GM21367 (cell line): ENCODE measurements at regions not wholly inside any gene's neighbourhood (a gene's known extent, or its start where the extent isn't known, plus 50 kb on each side); places are given as distances from the start of the nearest gene placed in this dataset.
"Not testable (repeated sequence)": the region's sequence is repeated elsewhere in the genome, so short reads cannot be mapped to it uniquely, and the experiment has no call there.

Experiments used
- ATAC-seq: cut with Tn5 transposase; IDR thresholded peaks from one replicate; pipeline ENCODE4 v1.9.1; 2021; ENCODE audit not compliant: unreplicated experiment

DNA sequence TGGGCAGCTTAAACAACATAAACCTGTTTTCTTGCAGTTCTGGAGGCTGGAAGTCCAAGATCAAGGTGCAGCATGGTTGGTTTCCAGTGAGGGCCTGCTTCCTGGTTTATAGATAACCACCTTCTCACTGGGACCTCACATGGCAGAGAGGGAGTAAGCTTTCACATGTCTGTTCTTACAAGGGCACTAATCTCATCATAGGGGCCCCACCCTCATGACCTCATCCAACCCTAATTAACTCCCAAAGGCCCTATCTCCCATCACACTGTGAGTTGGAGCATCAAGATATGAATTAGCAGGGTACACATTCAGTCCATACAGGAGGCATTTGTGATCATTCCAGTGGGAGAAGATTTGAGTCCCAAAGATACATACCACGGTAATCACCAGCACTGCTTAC is 50.5 kb upstream of the GRIN2A start:
- ATAC-seq, result no peak

DNA sequence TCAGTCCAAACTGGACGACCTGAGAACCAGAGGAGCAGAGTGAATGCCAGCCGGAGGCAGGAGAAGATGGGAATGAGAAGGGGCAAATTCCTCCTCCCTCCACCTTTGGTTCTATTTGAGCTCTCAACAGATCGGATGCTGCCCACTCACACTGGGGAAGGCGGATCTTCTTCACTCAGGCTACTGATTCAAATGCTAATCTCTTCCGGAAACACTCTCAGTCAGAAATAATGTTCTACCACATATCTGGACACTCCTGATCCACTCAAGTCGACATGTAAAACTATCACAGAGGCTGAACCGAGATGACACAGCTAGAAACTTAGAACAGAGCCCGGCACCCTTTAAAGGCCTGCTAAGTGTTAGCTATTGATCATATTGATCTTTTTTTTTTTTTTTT is 57.4 kb upstream of the GRIN2A start:
- ATAC-seq, result no peak

DNA sequence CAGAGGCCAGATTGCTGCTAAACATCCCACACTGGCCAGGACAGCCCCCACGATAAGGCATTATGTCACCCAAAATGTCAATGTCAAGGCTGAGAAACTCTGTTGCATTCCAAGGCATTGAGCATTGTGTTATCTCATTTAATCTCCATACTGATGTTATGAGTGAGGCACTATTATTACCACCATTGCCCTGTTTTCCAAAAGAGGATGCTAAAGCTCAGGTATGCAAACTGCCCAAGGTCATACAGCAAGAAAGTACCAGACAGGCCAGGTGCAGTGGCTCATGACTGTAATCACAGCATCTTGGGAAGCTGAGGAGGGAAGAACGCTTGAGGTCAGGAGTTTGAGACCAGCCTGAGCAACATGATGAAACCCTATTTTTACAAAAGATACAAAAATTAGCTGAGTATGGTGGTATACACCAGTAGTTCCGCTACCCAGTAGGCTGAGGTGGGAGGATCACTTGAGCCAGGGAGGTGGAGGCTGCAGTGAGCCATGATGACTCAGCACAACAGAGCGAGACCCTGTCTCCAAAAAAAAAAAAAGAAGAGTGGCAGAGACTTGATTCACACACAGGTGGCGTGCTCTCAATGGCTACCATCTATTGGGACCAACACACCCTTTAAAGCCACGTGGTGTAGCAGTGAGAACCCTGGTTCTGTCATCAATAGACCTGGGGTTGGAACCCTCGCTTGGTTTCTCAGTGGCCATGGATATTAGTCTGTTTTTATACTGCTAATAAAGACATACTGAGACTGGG is 58.8 kb upstream of the GRIN2A start:
- ATAC-seq, result no peak

DNA sequence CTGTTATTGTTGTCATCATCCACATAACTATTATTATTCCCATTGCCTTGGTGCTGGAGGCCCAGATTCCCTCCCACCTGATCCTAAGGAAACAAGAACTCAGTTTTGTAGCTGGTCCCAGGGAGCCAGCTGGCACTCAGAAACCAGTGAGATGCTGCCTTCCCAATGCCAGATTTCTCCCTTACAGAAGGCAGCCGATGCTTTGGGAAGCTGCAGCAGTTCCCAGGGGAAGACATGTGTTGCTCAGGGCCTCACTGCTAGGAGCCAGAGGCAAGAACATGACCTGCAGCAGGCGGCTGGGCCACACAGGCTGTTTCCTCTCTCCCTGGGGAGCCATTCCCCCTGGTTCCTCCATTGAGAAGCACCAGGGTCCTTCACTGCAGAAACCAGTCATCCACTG is 59.9 kb upstream of the GRIN2A start:
- ATAC-seq, result no peak

DNA sequence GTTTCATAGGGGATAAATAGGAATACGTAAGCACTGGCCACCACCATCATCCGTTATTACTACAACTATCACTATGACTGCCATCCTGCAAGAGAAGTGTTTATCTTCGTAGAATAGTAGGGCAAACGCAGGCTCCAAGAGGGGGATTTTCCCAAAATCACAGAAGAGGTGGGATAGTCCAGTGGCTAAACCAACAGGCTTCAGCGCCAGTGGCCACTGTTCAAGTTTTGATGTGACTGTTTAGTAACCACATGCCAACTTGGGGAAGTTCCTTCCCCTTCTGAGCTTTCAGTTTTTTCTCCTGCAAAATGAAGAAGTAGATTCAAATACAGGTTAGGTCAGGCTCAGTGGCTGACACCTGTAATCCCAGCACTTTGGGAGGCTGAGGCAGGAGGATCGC is 60.7 kb upstream of the GRIN2A start:
- ATAC-seq, result no peak

DNA sequence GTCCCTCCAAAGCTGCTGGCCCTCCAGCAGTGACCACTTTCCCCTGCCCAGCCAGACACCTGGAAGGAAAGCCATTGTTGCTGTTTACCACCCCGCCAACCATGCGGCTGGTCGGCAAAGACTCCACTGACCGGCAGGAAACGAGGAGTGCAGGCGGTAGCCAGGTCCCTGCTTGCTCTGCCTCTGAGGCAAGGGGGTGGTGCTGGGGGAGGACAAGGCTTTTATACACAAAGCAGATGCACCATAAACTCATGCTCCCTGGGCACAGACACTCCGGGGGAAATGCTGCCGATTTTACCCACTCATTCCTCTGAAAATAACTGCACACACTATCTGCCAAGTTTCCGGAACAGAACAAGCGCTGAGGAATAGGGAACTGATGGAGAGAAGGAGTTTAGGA is 62.8 kb upstream of the GRIN2A start:
- no peak for ATAC-seq

DNA sequence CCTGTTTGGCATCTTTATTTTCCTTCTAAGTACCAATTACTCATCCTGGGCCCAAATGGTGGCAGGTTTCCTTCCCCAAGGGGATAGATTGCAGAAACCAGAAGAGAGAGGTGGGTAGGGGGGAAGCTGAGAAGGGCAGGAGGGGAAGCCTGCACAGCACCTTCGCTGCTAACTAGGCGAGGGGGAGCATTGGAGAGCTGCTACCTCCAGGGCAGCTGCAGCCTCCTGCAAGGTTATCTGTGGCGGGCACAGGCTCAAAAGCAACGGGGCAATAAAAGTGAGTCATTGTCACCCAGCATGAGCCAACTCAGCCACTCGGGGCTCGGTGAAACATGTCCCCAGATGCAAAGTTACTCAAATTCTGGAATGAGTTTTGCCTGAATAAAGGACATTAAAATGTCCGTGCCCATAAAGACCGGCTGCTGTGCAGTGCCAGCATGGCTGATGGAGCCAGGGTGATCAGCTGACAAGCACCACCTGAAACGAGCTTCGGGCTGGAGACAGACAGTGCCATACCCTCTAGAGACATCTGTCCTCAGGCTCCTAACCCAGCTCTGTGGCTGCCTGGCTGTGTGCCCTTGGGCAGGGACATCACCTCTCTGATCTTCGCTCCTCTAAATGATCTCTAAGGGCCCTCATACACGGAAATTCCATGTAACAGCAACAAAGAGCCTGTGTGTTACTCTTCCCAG is 68.1 kb upstream of the GRIN2A start:
- ATAC-seq, result no peak

DNA sequence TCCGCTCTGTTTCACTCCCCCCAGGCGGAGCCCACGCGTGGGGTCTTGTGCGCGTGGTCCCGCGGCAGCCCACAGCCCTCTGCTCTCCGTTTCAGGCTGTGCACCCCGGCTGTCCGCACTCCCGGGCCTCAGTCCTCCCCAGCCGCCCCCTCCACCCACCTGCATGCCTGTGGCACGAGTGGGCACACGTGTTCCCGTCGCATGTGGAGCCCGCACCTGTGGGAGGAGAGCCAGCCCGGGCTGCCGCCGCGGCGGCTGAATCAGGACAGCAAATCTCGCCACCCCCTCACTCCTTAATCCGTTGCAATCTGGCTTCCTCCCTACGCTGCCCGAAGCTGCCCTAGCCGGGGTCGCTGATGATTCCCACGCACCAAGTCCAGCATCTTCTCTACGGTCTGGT is 69.9 kb upstream of the GRIN2A start:
- no peak for ATAC-seq

DNA sequence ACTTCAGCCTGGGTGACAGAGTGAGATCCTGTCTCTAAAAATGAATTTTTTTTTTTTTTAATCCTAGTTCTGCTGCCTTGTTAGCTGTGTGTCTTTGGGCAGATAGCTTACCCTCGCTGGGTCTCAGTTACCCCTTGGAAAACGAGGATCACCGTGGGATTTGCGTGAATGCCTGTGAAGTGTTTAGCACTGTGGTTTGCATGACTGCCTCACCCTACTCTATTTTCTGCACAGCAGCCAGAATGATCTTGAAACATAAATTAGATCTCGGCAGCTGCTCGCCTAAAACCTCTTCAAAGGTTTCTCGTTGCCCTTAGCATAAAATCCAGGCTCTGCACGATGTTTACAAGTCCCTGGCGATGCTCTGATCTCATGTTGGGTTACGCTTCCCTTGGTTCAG is 71.2 kb upstream of the GRIN2A start:
- ATAC-seq, result no peak

DNA sequence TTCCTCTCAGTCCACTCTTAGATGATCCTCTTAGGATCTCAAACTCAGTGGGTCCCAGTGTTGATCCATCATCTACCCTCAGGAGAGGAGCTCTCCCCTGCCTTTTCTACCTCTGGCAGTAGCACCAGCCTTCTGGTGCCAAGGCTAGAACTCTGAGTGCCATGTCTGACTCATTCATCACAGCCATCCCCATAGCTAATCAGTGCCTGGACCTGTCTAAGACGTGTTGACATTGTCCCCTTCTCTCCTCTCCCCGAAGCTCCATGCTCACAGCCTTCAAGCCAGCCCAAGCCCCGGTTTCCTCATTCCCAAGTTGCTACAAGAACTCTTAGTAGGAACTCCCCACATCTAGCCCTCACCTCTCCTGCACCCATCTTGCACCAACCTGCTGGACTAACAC is 73.5 kb upstream of the GRIN2A start:
- ATAC-seq, result no peak

DNA sequence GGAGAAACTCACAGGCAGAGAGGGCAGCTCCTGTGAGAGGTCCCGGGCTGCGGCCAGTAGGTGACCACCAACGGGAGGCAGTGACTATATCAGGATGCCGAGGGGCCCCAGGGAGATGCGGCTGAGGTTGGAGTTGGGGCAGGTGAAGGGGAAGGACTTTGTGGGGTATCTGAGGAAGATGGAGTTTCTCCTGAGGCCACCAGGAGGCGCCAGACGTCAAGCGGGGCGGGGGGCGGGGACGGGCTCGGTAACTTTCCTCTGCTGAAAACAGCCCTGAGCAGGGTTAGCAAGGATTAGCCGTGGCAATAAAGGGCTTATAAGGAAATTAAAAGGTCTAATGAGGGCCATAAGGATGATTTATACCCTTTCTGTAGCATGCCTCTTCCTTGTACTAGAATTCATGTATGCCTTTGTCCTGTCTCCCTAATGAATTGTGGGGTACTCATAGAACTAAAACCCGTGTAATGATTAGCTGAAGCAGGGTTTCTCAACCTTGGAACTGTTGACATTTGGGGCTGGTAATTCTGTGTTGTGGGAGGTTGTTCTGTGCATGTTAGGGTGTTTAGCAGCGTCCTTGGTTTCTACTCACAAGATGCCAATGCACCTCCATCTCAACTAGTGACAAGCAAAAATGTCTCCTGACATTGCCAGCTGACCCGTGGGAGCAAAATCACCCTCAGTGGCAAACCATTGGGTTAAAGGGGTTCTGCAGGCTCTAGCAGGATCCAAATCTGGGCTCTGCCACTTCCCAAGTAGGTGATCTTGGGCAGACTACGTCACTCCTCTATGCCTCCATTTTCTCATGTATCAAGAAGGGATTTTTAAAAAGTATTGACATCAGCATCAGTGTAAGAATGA is 74.8 kb upstream of the GRIN2A start:
- no peak for ATAC-seq

DNA sequence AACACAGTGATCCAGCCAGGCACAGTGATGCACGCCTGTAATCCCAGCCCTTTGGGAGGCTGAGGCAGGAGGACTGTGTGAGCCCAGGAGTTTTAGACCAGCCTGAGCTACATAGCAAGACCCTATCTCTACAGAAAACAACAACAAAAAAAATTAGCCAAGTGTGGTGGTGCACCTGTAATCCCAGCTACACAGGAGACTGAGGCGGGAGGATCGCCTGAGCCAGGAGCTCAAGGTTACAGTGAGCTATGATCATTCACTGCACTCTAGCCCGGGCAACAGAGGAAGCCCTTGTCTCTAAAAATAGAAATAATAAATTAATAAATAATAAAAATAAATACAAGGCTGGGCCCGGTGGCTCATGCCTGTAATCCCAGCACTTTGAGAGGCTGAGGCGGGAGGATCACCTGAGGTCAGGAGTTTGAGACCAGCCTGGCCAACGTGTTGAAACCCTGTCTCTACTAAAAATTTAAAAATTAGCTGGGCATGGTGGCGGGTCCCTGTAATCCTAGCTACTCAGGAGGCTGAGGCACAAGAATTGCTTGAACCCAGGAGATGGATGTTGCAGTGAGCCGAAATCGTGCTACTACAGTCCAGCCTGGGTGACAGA is 75.5 kb upstream of the GRIN2A start:
- ATAC-seq, result not testable (repeated sequence)

DNA sequence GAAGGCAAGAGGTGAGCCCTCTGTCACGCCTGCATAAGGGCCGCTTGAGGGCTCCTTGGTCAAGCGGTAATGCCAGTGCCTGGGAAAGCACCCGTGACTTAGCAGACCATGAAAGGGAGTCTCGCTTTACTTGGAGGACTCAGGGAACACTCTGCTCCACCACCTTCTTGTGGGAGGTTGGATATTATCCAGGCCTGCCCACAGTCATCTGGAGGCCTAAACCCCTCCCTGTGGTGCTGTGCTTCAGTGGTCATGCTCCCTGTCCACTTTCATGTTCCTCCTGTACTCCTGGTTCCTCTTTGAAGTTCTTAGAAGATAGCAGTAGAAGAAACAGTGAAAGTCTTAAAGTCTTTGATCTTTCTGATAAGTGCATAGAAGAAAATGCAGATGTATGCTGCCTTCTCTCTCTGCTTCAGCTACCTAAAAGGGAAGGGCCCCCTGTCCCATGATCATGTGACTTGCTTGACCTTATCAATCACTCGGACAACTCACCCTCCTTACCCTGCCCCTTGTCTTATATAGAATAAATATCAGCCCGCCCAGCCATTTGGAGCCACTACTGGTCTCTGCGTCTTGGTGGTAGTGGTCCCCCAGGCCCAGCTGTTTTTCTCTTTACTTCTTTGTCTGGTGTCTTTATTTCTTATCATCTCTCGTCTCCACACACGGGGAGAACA is 76.8 kb upstream of the GRIN2A start:
- not testable (repeated sequence) for ATAC-seq

DNA sequence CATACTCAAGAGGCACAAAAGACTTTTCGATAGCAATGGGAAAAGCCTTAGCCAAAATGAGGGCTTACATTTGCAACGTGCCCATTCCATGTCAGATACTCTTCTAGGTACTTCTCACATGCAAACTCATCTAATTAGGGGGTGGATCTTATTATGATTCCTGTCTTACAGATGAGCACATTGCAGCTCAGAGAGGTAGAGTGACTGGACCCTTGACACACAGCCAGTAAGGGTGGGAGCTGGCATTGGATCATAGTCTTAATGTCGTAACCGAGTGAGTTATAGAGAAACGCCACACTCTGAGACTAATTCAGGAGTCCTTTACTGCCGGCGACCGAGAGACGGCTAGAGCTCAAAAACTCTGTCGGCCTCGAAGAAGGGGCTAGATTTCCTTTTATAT is 78.8 kb upstream of the GRIN2A start:
- ATAC-seq, result no peak

DNA sequence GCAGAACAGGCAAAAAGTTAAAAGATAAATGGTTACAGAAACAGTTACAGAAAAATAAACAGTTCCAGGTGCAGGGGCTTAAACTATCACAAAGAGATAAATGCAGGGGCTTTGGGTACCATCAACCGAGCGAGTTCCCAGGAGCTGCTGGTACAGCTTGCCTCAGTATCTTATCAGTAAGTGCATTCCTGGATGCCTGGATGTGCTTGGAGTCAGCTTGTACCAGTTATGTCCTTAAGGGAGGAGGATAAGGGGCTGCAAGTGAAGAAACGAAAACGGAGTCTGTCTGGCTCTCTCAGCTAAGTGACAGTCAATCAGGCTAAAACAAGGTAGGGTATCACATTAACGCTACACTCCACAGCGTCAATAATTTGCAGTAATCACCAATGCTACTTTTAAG is 79.3 kb upstream of the GRIN2A start:
- ATAC-seq, result not testable (repeated sequence)

DNA sequence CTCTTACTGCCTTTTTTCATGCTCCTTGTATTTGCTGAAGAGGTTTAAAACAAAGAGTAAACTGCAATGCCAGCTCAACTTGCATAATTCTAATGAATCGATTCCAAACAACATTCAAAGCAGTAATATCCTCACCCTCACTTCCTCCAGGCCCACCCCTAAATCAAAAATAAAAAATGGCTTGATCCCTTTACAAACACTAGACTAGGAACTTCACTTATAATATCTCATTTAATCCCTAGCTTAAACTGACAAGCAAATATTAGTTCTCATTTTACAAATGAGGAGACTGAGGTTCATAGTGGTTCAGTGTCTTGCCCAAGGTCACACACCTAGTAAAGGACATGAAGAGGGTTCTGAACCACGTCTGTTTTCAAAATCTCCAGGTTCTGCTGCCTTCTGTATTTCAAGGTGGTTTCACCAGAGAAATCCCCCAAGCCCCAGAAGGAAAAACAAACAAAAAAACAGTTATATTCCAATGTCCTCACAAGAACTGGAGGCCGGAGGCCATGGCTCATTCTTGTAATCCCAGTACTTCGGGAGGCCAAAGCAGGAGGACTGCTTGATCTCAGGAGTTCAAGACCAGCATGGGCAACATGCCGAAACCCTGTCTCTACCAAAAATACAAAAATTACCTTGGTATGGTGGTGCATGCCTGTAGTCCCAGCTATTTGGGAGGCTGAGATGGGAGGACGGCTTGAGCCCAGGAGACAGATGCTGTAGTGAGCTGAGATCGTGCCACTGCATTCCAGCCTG is 80.3 kb upstream of the GRIN2A start:
- ATAC-seq, result no peak

DNA sequence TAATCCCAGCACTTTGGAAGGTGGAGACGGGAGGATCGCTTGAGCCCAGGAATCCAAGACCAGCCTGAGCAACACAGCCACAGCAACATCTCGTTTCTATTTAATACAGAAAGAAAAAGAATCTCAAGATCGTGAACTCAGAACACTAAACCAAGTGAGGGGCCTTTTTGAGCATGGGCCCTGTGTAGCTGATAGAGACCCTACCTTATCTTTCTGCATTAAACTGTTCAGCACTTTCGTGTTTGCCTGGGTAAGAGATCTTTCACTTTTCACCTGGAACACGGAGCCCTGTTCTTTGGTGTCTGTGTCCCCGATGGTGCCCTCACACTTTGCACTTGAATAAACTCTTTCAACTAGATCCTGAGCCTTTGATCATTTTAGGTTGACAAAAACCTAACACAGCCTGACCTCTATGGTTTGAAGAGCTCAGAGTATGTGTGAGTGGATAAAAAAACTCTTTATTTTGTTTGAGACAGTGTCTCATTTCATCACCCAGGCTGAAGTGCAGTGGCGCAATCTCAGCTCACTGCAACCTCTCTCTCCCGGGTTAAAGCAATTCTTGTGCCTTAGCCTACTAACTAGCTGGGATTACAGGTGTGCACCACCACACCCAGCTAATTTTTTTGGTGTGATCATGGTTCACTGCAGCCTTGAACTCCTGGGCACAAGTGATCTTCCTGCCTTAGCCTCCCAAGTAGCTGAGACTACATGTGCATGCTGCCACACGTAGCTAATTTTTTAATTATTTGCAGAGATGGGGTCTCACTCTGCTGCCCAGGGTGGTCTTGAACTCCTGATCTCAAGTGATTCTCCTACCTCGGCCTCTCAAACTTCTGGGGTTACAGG is 83.8 kb upstream of the GRIN2A start:
- no peak for ATAC-seq

DNA sequence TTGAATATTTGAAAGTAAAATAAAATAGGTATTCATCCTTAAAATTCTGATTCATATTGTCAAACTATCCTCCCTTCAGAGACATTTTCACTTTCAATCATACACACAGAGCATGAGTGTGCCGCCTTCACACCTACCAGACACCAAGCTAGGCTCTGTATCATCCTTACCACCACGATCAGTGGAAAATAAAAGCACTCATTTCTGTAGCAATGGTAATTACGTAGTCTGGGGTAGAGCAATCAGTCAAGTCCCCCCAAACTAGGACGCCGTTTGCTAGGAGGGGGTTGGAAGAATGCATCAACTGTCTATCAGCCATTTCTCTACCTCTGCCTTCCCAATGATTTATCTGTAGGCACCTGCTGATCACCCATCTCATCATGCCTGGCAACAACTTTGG is 84.6 kb upstream of the GRIN2A start:
- peak; percentile 82 for ATAC-seq

DNA sequence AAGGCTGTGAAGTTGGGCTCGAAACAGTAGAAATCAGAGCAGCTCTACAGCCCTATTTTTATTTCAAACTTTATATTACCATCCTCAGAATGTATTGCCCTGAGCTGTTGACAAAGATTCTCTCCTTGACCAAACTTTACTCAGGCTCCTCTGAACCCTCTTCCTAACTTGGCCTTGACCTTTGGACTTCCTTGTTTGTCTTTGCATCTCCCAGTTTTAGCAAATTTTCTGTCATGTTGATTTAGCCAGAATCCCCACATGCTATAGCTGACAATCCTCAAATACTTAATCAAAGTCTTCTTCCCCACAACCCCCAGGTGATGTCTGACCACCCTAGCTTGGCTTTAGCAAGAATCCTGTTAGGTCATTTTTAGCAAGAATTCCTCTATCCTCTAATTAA is 87.4 kb upstream of the GRIN2A start:
- ATAC-seq, result no peak
